ENCODE measurements at regions not wholly inside any gene's neighbourhood (a gene's known extent, or its start where the extent isn't known, plus 50 kb on each side); places are given as distances from the start of the nearest gene placed in this dataset.

DNA sequence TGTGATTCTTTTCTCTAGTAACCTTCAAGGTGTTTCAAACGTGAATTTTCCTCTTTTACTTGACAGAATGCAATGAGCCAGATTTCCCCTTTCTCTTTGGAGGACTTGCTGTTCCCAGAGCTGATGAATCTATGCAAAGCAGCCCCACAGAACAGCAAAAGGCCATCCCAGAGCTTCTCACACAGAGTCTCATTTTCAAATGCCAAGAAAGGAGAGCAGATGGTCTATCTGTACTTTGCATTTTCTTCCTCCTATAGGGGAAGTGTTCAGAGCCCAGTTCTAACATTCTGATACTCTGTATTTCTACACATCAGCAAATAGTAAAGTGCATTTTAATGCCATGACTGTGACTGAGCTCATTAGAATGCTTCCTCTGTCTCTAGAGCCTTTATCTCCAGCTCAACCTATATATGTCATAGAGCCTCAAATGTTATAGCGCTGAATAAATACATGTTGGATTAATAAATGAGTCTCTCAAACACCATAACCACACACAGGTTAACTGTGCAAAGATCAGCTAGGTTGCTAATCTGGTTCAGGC lies 81.8 kb upstream of the EYA4 start:
- TF ChIP-seq POLR2A (IDR thresholded peaks at IDR 0.05; ENCODE audit: low read depth, low read length) (no peak), FOS (IDR thresholded peaks at IDR 0.05; ENCODE audit: low read depth, low read length) (no peak), RAD21 (IDR thresholded peaks at IDR 0.05; ENCODE audit: low read length) (no peak), MAZ (IDR thresholded peaks at IDR 0.05; ENCODE audit: borderline replicate concordance, low read depth, low read length) (no peak), RCOR1 (IDR thresholded peaks at IDR 0.05; ENCODE audit: insufficient replicate concordance, low read length) (no peak), BHLHE40 (IDR thresholded peaks at IDR 0.05; ENCODE audit: low read depth, low read length) (no peak), MAFK (IDR thresholded peaks at IDR 0.05; ENCODE audit: low read depth, low read length) (no peak), RFX5 (IDR thresholded peaks at IDR 0.05; ENCODE audit: low read depth, low read length) (no peak), SMC3 (IDR thresholded peaks at IDR 0.05; ENCODE audit: low read depth, low read length) (no peak), CEBPB (IDR thresholded peaks at IDR 0.05; ENCODE audit: low read depth, low read length) (no peak)
- TF ChIP-seq, protein P1, sequence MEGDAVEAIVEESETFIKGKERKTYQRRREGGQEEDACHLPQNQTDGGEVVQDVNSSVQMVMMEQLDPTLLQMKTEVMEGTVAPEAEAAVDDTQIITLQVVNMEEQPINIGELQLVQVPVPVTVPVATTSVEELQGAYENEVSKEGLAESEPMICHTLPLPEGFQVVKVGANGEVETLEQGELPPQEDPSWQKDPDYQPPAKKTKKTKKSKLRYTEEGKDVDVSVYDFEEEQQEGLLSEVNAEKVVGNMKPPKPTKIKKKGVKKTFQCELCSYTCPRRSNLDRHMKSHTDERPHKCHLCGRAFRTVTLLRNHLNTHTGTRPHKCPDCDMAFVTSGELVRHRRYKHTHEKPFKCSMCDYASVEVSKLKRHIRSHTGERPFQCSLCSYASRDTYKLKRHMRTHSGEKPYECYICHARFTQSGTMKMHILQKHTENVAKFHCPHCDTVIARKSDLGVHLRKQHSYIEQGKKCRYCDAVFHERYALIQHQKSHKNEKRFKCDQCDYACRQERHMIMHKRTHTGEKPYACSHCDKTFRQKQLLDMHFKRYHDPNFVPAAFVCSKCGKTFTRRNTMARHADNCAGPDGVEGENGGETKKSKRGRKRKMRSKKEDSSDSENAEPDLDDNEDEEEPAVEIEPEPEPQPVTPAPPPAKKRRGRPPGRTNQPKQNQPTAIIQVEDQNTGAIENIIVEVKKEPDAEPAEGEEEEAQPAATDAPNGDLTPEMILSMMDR (conservative IDR thresholded peaks at IDR 0.05; ENCODE audit: low read depth, low read length) = no peak
- TF ChIP-seq, protein P2, sequence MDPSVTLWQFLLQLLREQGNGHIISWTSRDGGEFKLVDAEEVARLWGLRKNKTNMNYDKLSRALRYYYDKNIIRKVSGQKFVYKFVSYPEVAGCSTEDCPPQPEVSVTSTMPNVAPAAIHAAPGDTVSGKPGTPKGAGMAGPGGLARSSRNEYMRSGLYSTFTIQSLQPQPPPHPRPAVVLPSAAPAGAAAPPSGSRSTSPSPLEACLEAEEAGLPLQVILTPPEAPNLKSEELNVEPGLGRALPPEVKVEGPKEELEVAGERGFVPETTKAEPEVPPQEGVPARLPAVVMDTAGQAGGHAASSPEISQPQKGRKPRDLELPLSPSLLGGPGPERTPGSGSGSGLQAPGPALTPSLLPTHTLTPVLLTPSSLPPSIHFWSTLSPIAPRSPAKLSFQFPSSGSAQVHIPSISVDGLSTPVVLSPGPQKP (IDR thresholded peaks at IDR 0.05; ENCODE audit: borderline replicate concordance, low read depth, low read length) = no peak

Measured in IMR-90 (cell line).